WERI-Rb-1 (cell line): ENCODE measurements at regions not wholly inside any gene's neighbourhood (a gene's known extent, or its start where the extent isn't known, plus 50 kb on each side); places are given as distances from the start of the nearest gene placed in this dataset.
"Not testable (repeated sequence)": the region's sequence is repeated elsewhere in the genome, so short reads cannot be mapped to it uniquely, and the experiment has no call there.

ENCODE experiments used
- DNase-seq: peaks from one replicate; pipeline ENCODE4 v3.0.0-alpha.2; 2020
- H3K27ac ChIP-seq: fragments of 250-450 bp; sonication (Bioruptor Pico); 2 replicates; pipeline ENCODE4 v1.5.1; 2020; ENCODE audit warnings: mild to moderate bottlenecking, moderate library complexity
- H3K27me3 ChIP-seq: fragments of 250-450 bp; sonication (Bioruptor Pico); 2 replicates; pipeline ENCODE4 v1.5.1; 2021; ENCODE audit warnings: mild to moderate bottlenecking, low read depth, moderate library complexity; ENCODE audit not compliant: insufficient read depth, severe bottlenecking
- H3K36me3 ChIP-seq: fragments of 250-450 bp; sonication (Bioruptor Pico); 2 replicates; pipeline ENCODE4 v1.5.1; 2020; ENCODE audit warnings: mild to moderate bottlenecking, moderate library complexity
- H3K4me3 ChIP-seq: 2 replicates; pipeline ENCODE4 v1.5.1; 2011; ENCODE audit warnings: low read depth, mild to moderate bottlenecking, control low read depth, low read length
- H3K9me3 ChIP-seq: fragments of 250-450 bp; sonication (Bioruptor Pico); 2 replicates; pipeline ENCODE4 v1.5.1; 2021; ENCODE audit warnings: mild to moderate bottlenecking, moderate library complexity; ENCODE audit not compliant: severe bottlenecking
- CTCF ChIP-seq: IDR thresholded peaks from 2 replicates; pipeline ENCODE4 v1.5.1; 2011; ENCODE audit warnings: low read depth, mild to moderate bottlenecking, control low read depth, inconsistent platforms, low read length

DNA sequence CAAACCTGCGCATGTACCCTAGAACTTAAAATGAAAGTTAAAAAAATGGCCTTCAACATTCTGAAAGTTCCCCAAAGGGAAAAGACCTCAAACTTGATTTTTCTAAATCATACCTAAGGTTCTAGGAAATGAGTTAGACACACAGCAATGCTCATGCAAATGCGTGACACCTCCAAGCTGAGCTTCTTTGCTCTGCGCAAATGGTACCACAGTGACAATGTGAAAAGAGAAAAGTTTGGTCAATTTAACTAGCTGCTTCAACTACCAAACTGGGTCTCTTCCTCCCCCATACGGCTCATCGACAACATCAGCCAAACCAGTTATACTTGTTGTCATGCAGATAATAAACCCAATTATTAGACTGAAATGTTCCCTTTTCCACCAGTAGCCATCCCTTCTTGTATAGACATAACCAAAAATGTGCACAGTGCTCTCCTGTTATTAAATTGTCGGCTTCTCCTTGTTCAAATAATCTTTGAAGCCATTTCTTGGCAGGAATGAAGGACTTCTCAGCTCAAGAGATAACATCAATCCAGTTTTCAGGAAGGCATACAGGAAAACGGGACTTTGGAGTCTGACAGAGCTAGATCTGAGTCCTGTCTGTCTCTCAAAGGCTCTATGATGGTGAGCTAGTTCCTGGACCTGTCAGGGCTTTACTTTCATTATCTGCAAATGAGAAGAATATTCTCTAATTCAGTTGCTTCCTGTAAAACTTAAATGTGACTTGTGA, 185.6 kb upstream of the NR3C1 start:
- TF ChIP-seq CTCF = no peak
- DNase-seq = no peak
- no peak overlapping the region for H3K27ac ChIP-seq

GRCh38 chr5:143588121-143588520, 184.6 kb upstream of the NR3C1 start:
- H3K27ac ChIP-seq, DNase-seq, H3K36me3 ChIP-seq, H3K27me3 ChIP-seq, H3K9me3 ChIP-seq, H3K4me3 ChIP-seq: not testable (repeated sequence)

More for the DNA sequence above, 185.6 kb upstream of the NR3C1 start:
- H3K4me3 ChIP-seq = no peak overlapping the region
- H3K36me3 ChIP-seq = no peaks in the 10 kb centered on the region
- H3K27me3 ChIP-seq = no peaks in the 10 kb centered on the region
- H3K9me3 ChIP-seq = peaks cover 2% of the 10 kb centered on the region

GRCh38 chr5:143586781-143587362, 183.4 kb upstream of the NR3C1 start:
- Histone ChIP-seq H3K27ac (no peak overlapping the region), H3K27me3 (no peaks in the 10 kb centered on the region), H3K9me3 (peaks cover 2% of the 10 kb centered on the region), H3K36me3 (no peaks in the 10 kb centered on the region), H3K4me3 (no peak overlapping the region)
- TF ChIP-seq CTCF = no peak
- no peak for DNase-seq

DNA sequence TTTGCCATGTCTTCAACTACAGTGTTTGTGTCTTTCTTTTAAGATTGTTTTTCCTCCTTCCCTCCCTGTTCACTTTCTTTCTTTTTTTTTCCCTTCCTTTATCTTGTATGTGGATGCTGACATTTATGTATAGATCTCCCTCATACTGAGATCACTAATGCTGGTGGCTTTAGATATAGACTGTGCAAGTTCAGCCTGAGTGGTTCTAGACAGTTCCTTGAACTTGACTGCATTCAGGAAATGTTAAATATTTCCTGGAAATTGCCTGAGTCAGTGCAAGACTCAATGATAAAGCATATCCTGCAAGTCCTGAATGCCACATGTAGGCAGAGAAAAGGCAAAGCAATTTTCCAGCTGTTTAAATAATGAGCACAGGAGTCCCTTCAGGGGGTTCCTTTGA, 182.5 kb upstream of the NR3C1 start:
- H3K27ac ChIP-seq = no peak overlapping the region

DNA sequence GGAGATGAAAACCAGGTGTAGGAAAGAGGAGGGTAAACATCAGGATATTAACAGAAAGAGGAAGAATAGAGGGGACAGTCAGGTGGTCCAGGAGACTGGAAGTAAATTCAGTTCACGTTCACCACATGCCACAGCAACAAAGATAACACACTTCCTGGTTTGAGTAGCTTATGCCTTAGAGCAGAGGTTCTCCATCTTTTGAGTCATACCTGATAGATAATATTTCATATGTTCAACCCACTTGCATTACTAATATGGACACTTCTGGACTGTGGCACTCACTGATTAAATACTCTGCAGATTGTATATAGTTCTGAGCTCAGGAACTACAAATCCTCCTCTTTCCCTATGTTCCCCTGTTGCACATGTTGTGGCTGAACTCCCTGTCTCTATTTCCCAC, 179.9 kb upstream of the NR3C1 start:
- no peak for DNase-seq
- peaks cover 7% of the 10 kb centered on the region for H3K9me3 ChIP-seq
- no peak overlapping the region for H3K4me3 ChIP-seq
- no peak for TF ChIP-seq CTCF
- no peaks in the 10 kb centered on the region for H3K36me3 ChIP-seq
- H3K27ac ChIP-seq = no peak overlapping the region
- no peaks in the 10 kb centered on the region for H3K27me3 ChIP-seq

More for the DNA sequence above, 182.5 kb upstream of the NR3C1 start:
- Histone ChIP-seq H3K27me3 (no peaks in the 10 kb centered on the region), H3K9me3 (peaks cover 2% of the 10 kb centered on the region), H3K36me3 (no peaks in the 10 kb centered on the region), H3K4me3 (no peak overlapping the region)
- TF ChIP-seq CTCF = no peak
- DNase-seq = no peak

- peaks cover 7% of the 10 kb centered on the region for H3K9me3 ChIP-seq
- peak; percentile 45 for DNase-seq
- no peak overlapping the region for H3K27ac ChIP-seq
- TF ChIP-seq CTCF = no peak
- no peaks in the 10 kb centered on the region for H3K27me3 ChIP-seq
- no peak overlapping the region for H3K4me3 ChIP-seq
- no peaks in the 10 kb centered on the region for H3K36me3 ChIP-seq
Observed at GRCh38 chr5:143582869-143583268, 179.4 kb upstream of the NR3C1 start.
